GM19328 (cell line): ENCODE measurements at regions not wholly inside any gene's neighbourhood (a gene's known extent, or its start where the extent isn't known, plus 50 kb on each side); places are given as distances from the start of the nearest gene placed in this dataset.
"Not testable (repeated sequence)": the region's sequence is repeated elsewhere in the genome, so short reads cannot be mapped to it uniquely, and the experiment has no call there.

Experiments used
- ATAC-seq: cut with Tn5 transposase; IDR thresholded peaks from one replicate; pipeline ENCODE4 v1.9.1; 2021; ENCODE audit warnings: mild to moderate bottlenecking, moderate library complexity; ENCODE audit not compliant: unreplicated experiment

- ATAC-seq = no peak
These were observed 186.0 kb upstream of the SOX6 start for GRCh38 chr11:16542353-16542752.

- ATAC-seq = no peak
These were observed 180.2 kb upstream of the SOX6 start for GRCh38 chr11:16536513-16536912.

GRCh38 chr11:16528639-16529038 lies 172.3 kb upstream of the SOX6 start:
- ATAC-seq = no peak

- ATAC-seq = no peak
These were observed 171.3 kb upstream of the SOX6 start for GRCh38 chr11:16527525-16528246.

GRCh38 chr11:16526947-16527346 lies 170.6 kb upstream of the SOX6 start:
- ATAC-seq = no peak

- ATAC-seq = not testable (repeated sequence)
These were observed 164.4 kb upstream of the SOX6 start for GRCh38 chr11:16520713-16521112.

- no peak for ATAC-seq
These were observed 156.5 kb upstream of the SOX6 start for GRCh38 chr11:16512899-16513241.

- no peak for ATAC-seq
These were observed 156.0 kb upstream of the SOX6 start for GRCh38 chr11:16512198-16512898.

GRCh38 chr11:16511116-16512114 lies 155.1 kb upstream of the SOX6 start:
- ATAC-seq = no peak

GRCh38 chr11:16505481-16505880 lies 149.1 kb upstream of the SOX6 start:
- no peak for ATAC-seq

- not testable (repeated sequence) for ATAC-seq
These were observed 147.5 kb upstream of the SOX6 start for GRCh38 chr11:16503891-16504290.

- no peak for ATAC-seq
These were observed 138.8 kb upstream of the SOX6 start for GRCh38 chr11:16494918-16495691.

GRCh38 chr11:16484434-16484833 lies 128.1 kb upstream of the SOX6 start:
- ATAC-seq = no peak

GRCh38 chr11:16474659-16475058 lies 118.3 kb upstream of the SOX6 start:
- no peak for ATAC-seq

- ATAC-seq = no peak
These were observed 113.6 kb upstream of the SOX6 start for GRCh38 chr11:16469968-16470367.

- ATAC-seq = no peak
These were observed 112.5 kb upstream of the SOX6 start for GRCh38 chr11:16468735-16469453.

GRCh38 chr11:16460508-16460907 lies 104.2 kb upstream of the SOX6 start:
- no peak for ATAC-seq

GRCh38 chr11:16456366-16456765 lies 100.0 kb upstream of the SOX6 start:
- no peak for ATAC-seq

GRCh38 chr11:16454289-16454863 lies 98.0 kb upstream of the SOX6 start:
- ATAC-seq = no peak
